GM19372 (cell line): ENCODE measurements at regions not wholly inside any gene's neighbourhood (a gene's known extent, or its start where the extent isn't known, plus 50 kb on each side); places are given as distances from the start of the nearest gene placed in this dataset.

ENCODE experiments used
- ATAC-seq: cut with Tn5 transposase; IDR thresholded peaks from one replicate; pipeline ENCODE4 v1.9.1; 2021; ENCODE audit warnings: mild to moderate bottlenecking, low read depth, moderate library complexity; ENCODE audit not compliant: unreplicated experiment

GRCh38 chr10:31647861-31648260 lies 280.8 kb downstream of the ARHGAP12 start:
- no peak for ATAC-seq

GRCh38 chr10:31646519-31646918 lies 282.1 kb downstream of the ARHGAP12 start:
- ATAC-seq: no peak

- no peak for ATAC-seq
Observed at GRCh38 chr10:31645786-31646185, 282.8 kb downstream of the ARHGAP12 start.

- ATAC-seq: no peak
Observed at GRCh38 chr10:31644931-31645633, 283.5 kb downstream of the ARHGAP12 start.

- ATAC-seq: no peak
Observed at GRCh38 chr10:31642281-31642680, 286.4 kb downstream of the ARHGAP12 start.

GRCh38 chr10:31635415-31636065 lies 293.1 kb downstream of the ARHGAP12 start:
- ATAC-seq: no peak

- ATAC-seq: no peak
Observed at GRCh38 chr10:31635009-31635408, 293.6 kb downstream of the ARHGAP12 start.

- ATAC-seq: no peak
Observed at GRCh38 chr10:31630861-31631567, 297.6 kb downstream of the ARHGAP12 start.

GRCh38 chr10:31625566-31625965 lies 303.1 kb downstream of the ARHGAP12 start:
- no peak for ATAC-seq

GRCh38 chr10:31624611-31625010 lies 304.0 kb downstream of the ARHGAP12 start:
- no peak for ATAC-seq

GRCh38 chr10:31623947-31624346 lies 304.7 kb downstream of the ARHGAP12 start:
- ATAC-seq: no peak

- ATAC-seq: no peak
Observed at GRCh38 chr10:31623466-31623865, 304.4 kb downstream of the ZEB1 start.

- ATAC-seq: no peak
Observed at GRCh38 chr10:31622978-31623377, 304.0 kb downstream of the ZEB1 start.

- no peak for ATAC-seq
Observed at GRCh38 chr10:31621733-31622132, 302.7 kb downstream of the ZEB1 start.

GRCh38 chr10:31620226-31621151 lies 301.5 kb downstream of the ZEB1 start:
- no peak for ATAC-seq

- ATAC-seq: no peak
Observed at GRCh38 chr10:31619531-31620061, 300.6 kb downstream of the ZEB1 start.

GRCh38 chr10:31618541-31619291 lies 299.7 kb downstream of the ZEB1 start:
- no peak for ATAC-seq

- ATAC-seq: no peak
Observed at GRCh38 chr10:31617757-31618156, 298.7 kb downstream of the ZEB1 start.

- no peak for ATAC-seq
Observed at GRCh38 chr10:31617133-31617532, 298.1 kb downstream of the ZEB1 start.

- no peak for ATAC-seq
Observed at GRCh38 chr10:31615129-31615528, 296.1 kb downstream of the ZEB1 start.
